B cell (primary cell): ENCODE measurements at regions not wholly inside any gene's neighbourhood (a gene's known extent, or its start where the extent isn't known, plus 50 kb on each side); places are given as distances from the start of the nearest gene placed in this dataset.

Experiments used
- ATAC-seq: fragments of 200-7000 bp; cut with Tn5 transposase; one replicate; pipeline ENCODE4 v1.10.0; 2021; ENCODE audit warnings: low read depth, mild to moderate bottlenecking, moderate number of reproducible peaks, moderate library complexity
- CTCF ChIA-PET: fragments of 350-600 bp; sonication (Branson Sonifier 250); formaldehyde crosslinking; loops from one replicate; lab custom pipeline; 2021; ENCODE audit warnings: antibody characterized with exemption, inconsistent platforms; lab: Charles Lee
- POLR2A ChIA-PET: fragments of 350-600 bp; sonication (Branson Sonifier 250); formaldehyde crosslinking; loops from one replicate; lab custom pipeline; 2021; ENCODE audit warnings: antibody characterized with exemption; lab: Charles Lee
- DNase-seq: peaks from one replicate; pipeline ENCODE4 v3.0.0; 2013
- H2AFZ ChIP-seq: 2 replicates; pipeline ENCODE4 v1.6.1; 2012; ENCODE audit warnings: mild to moderate bottlenecking, low read depth, low read length; ENCODE audit not compliant: insufficient read depth, poor library complexity, severe bottlenecking
- H3K27ac ChIP-seq, 2 donors: 1 replicate in 1 of 2; 2 replicates in 1 of 2; pipeline ENCODE4 v1.5.1; 2012 to 2013; ENCODE audit warnings: low read length in 2 of 2, mild to moderate bottlenecking in 2 of 2, moderate library complexity in 1 of 2
- H3K27me3 ChIP-seq, 4 experiments: fragments of 200-600 bp in 1 of 4; sonication (generic) in 1 of 4; replicated peaks in 1 of 4; 1 replicate in 2 of 4; 2 replicates in 2 of 4; pipeline versions ENCODE4 v1.6.1 to v1.7.0; 2013 to 2016; ENCODE audit warnings: low read length in 3 of 4, mild to moderate bottlenecking in 2 of 4, mixed read lengths in 1 of 4, moderate library complexity in 1 of 4; ENCODE audit not compliant: insufficient read depth in 4 of 4, control insufficient read depth in 3 of 4; ENCODE audit errors: control extremely low read depth in 1 of 4
- H3K36me3 ChIP-seq, 2 experiments: replicated peaks in 1 of 2; 1 replicate in 1 of 2; 2 replicates in 1 of 2; pipeline versions ENCODE4 v1.6.1 to v1.7.1; 2013; ENCODE audit warnings: low read length in 1 of 2; ENCODE audit not compliant: insufficient read depth in 2 of 2, control insufficient read depth in 1 of 2; ENCODE audit errors: control extremely low read depth in 1 of 2, extremely low read depth in 1 of 2
- H3K4me1 ChIP-seq, 2 donors: fragments of 200-600 bp in 1 of 2; sonication (generic) in 1 of 2; 1 replicate in 1 of 2; 2 replicates in 1 of 2; pipeline versions ENCODE4 v1.5.1 to v1.6.1; 2013 to 2017; ENCODE audit warnings: low read length in 2 of 2; ENCODE audit not compliant: control insufficient read depth in 2 of 2, insufficient read depth in 2 of 2
- H3K4me2 ChIP-seq: replicated peaks from 2 replicates; pipeline ENCODE3; 2012; ENCODE audit warnings: mild to moderate bottlenecking, low read depth, low read length; ENCODE audit not compliant: poor library complexity, severe bottlenecking
- H3K4me3 ChIP-seq, 5 experiments: fragments of 200-600 bp in 1 of 5; sonication (generic) in 1 of 5; 1 replicate in 3 of 5; 2 replicates in 2 of 5; pipeline versions ENCODE4 v1.5.1 to v1.7.0; 2011 to 2016; ENCODE audit warnings: low read length in 4 of 5, mild to moderate bottlenecking in 4 of 5, low read depth in 2 of 5, control low read depth in 1 of 5, moderate library complexity in 1 of 5; ENCODE audit not compliant: insufficient read depth in 1 of 5; ENCODE audit errors: control extremely low read depth in 1 of 5, extremely low read depth in 1 of 5
- H3K79me2 ChIP-seq: fragments of 200-600 bp; sonication (generic); one replicate; pipeline ENCODE4 v1.6.0; 2016; ENCODE audit warnings: low read length; ENCODE audit not compliant: control insufficient read depth, insufficient read depth
- H3K9ac ChIP-seq: fragments of 200-600 bp; sonication (generic); 2 replicates; pipeline ENCODE4 v1.6.1; 2017; ENCODE audit warnings: mild to moderate bottlenecking, low read length, moderate library complexity
- H3K9me3 ChIP-seq, 3 donors: one replicate each; pipeline versions ENCODE4 v1.6.1 to v1.7.1; 2013; ENCODE audit warnings: low read length in 2 of 3; ENCODE audit not compliant: control insufficient read depth in 2 of 3, insufficient read depth in 1 of 3; ENCODE audit errors: control extremely low read depth in 1 of 3
- H4K20me1 ChIP-seq: 2 replicates; pipeline ENCODE4 v1.6.0; 2012; ENCODE audit warnings: mild to moderate bottlenecking, low read length; ENCODE audit not compliant: insufficient read depth, control insufficient read depth, poor library complexity, severe bottlenecking
- H3K27ac Mint-ChIP-seq: one replicate; pipeline ENCODE4 v1.8.0; 2021; ENCODE audit warnings: mixed read lengths
- H3K27me3 Mint-ChIP-seq: one replicate; pipeline ENCODE4 v1.8.0; 2021; ENCODE audit warnings: mixed read lengths
- H3K4me1 Mint-ChIP-seq: one replicate; pipeline ENCODE4 v1.8.0; 2021; ENCODE audit warnings: mixed read lengths
- H3K4me3 Mint-ChIP-seq: one replicate; pipeline ENCODE4 v1.8.0; 2021; ENCODE audit warnings: mixed read lengths
- H3K9me3 Mint-ChIP-seq: one replicate; pipeline ENCODE4 v1.8.0; 2022; ENCODE audit warnings: mixed read lengths; ENCODE audit not compliant: insufficient read depth
- EZH2 ChIP-seq: IDR thresholded peaks from 2 replicates; pipeline ENCODE4 v1.6.1; 2012; ENCODE audit warnings: borderline replicate concordance, low read depth, mild to moderate bottlenecking, moderate library complexity, low read length; ENCODE audit not compliant: insufficient read depth, poor library complexity, severe bottlenecking
- WGBS: methylation state at CpG from one replicate; pipeline ENCODE4 v1.1.5; 2013; ENCODE audit warnings: missing lambda C conversion rate; ENCODE audit not compliant: insufficient coverage; 5-methylcytosine and 5-hydroxymethylcytosine counted together
- intact Hi-C: fragments of 100-400 bp; cut with micrococcal nuclease; formaldehyde crosslinking; loops from one replicate; pipeline ENCODE4 v1.10.0; 2022
- TF ChIP-seq, protein P1 (sequence below): fragments of 200-600 bp; IDR thresholded peaks from one replicate; pipeline ENCODE4 v1.8.0; 2022; ENCODE audit warnings: antibody characterized with exemption, mild to moderate bottlenecking

DNA sequence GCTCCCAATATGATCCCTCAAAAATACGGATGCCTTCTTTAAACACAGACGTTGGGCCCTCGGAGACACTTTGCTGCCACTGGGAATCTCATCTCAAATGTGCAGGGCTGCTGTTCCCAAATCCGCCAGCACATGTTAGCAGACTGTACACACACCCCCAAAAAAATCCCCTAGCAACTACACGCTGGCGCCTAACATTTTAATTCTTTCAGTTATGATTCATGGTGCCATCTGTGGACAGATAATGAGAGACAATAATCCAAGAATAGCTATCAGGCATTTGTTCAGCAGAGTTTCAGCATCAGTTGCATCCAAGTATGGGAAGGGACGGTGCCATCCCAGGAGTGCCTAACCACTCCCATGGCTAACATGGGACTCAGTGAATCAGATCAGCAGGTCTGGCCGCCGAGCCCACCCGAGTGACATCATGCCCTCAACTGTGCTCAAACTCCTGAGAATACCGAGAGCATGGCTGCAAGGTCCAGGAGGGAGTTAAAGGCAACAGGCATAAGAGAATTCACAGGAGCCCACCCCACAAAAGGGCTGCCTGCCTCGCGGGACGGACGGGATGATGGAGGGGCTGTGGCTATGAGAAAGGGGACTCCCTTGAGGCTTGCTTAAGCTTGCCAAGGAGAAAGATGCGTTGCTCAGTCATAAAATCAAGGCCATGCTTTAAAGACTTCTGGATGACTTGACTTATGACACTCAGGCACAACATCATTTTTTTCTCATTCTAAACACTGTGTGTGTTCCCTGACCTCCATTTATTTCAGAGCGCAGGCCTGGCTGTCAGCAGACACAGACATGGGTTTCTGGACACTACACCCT is 337.0 kb downstream of the SHANK2 start:
- DNase-seq (no peak), ATAC-seq (no peak)
- no peak overlapping the region for H2AFZ ChIP-seq
- H3K27ac ChIP-seq = no peak overlapping the region
- no peak overlapping the region for H3K4me3 ChIP-seq
- Mint-ChIP-seq H3K4me3 (no peak overlapping the region), H3K27me3 (peaks cover 22% of the 10 kb centered on the region), H3K4me1 (peaks cover 9% of the 10 kb centered on the region), H3K9me3 (peaks cover 2% of the 10 kb centered on the region), H3K27ac (no peak overlapping the region)
- ChIA-PET CTCF (interaction anchor here (0.6 kb wide), 1 partner anchor 147 kb away, joined by 3 read pairs; no protein-coding TSS in a partner anchor), POLR2A (no interaction called here)
- no peaks in the 10 kb centered on the region for H4K20me1 ChIP-seq
- 89% methylated on average over 14 of the region's 17 CpGs for WGBS
- H3K9ac ChIP-seq = no peak overlapping the region
- H3K9me3 ChIP-seq = peaks cover 0 to 7% (median 0%) of the 10 kb centered on the region in 3 donors
- H3K4me2 ChIP-seq = no peak overlapping the region
- H3K4me1 ChIP-seq = no peaks in the 10 kb centered on the region
- H3K79me2 ChIP-seq = no peaks in the 10 kb centered on the region
- intact Hi-C loops = no loop called here
- TF ChIP-seq, protein P1, sequence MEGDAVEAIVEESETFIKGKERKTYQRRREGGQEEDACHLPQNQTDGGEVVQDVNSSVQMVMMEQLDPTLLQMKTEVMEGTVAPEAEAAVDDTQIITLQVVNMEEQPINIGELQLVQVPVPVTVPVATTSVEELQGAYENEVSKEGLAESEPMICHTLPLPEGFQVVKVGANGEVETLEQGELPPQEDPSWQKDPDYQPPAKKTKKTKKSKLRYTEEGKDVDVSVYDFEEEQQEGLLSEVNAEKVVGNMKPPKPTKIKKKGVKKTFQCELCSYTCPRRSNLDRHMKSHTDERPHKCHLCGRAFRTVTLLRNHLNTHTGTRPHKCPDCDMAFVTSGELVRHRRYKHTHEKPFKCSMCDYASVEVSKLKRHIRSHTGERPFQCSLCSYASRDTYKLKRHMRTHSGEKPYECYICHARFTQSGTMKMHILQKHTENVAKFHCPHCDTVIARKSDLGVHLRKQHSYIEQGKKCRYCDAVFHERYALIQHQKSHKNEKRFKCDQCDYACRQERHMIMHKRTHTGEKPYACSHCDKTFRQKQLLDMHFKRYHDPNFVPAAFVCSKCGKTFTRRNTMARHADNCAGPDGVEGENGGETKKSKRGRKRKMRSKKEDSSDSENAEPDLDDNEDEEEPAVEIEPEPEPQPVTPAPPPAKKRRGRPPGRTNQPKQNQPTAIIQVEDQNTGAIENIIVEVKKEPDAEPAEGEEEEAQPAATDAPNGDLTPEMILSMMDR = no peak
- TF ChIP-seq EZH2 = no peak
- H3K27me3 ChIP-seq = no peaks in the 10 kb centered on the region
- H3K36me3 ChIP-seq = no peaks in the 10 kb centered on the region

DNA sequence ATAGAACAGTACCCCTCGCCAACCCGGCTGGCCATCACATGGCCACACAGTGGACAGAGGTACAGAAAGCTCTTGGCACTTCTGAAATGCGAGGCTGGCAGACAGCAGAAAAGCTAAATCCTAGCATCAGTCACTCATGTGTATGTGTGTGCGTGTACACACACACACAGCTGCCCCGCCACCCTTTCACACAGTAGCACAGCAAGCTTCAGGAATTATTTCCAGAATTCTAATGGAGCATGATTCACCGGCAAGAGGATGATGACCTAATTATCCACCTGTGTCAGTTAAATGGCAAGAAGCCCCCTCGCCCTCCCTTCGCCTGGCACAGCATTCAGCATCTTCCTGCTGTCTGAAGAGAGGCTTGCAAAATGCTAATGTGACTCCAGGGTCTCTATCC is 336.0 kb downstream of the SHANK2 start:
- ChIA-PET CTCF (no interaction called here), POLR2A (no interaction called here)
- Histone ChIP-seq H3K9ac (no peak overlapping the region), H3K4me1 (no peaks in the 10 kb centered on the region), H3K27ac (no peak overlapping the region), H4K20me1 (no peaks in the 10 kb centered on the region), H3K9me3 (peaks cover 0 to 10% (median 6%) of the 10 kb centered on the region in 3 donors), H3K4me2 (no peak overlapping the region), H3K27me3 (no peaks in the 10 kb centered on the region), H2AFZ (no peak overlapping the region), H3K36me3 (no peaks in the 10 kb centered on the region), H3K79me2 (no peaks in the 10 kb centered on the region), H3K4me3 (no peak overlapping the region)
- WGBS = 92% methylated on average over 7 of the region's 8 CpGs
- intact Hi-C loops = no loop called here
- DNase-seq = no peak
- TF ChIP-seq, protein P1 = no peak
- Mint-ChIP-seq H3K4me3 (no peak overlapping the region), H3K27ac (no peak overlapping the region), H3K27me3 (peaks cover 17% of the 10 kb centered on the region), H3K4me1 (peaks cover 8% of the 10 kb centered on the region), H3K9me3 (peaks cover 6% of the 10 kb centered on the region)
- no peak for ATAC-seq
